Parathyroid adenoma (tissue), 2 donors: ENCODE measurements at regions not wholly inside any gene's neighbourhood (a gene's known extent, or its start where the extent isn't known, plus 50 kb on each side); places are given as distances from the start of the nearest gene placed in this dataset.

Experiments used
- H2AFZ ChIP-seq: fragments of 300-600 bp; sonication (generic); one replicate; pipeline ENCODE4 v1.7.0; 2017; ENCODE audit warnings: antibody characterized with exemption, mild to moderate bottlenecking
- H3K27ac ChIP-seq: fragments of 300-600 bp; sonication (generic); one replicate; pipeline ENCODE4 v1.7.0; 2017
- H3K27me3 ChIP-seq: fragments of 300-600 bp; sonication (generic); one replicate; pipeline ENCODE4 v1.7.0; 2017; ENCODE audit warnings: low read length; ENCODE audit not compliant: control insufficient read depth, insufficient read depth
- H3K36me3 ChIP-seq: fragments of 300-600 bp; sonication (generic); one replicate; pipeline ENCODE4 v1.7.0; 2017; ENCODE audit warnings: low read length; ENCODE audit not compliant: control insufficient read depth, insufficient read depth
- H3K4me1 ChIP-seq: fragments of 300-600 bp; sonication (generic); one replicate; pipeline ENCODE4 v1.7.0; 2017; ENCODE audit warnings: control low read depth
- H3K4me2 ChIP-seq: fragments of 300-600 bp; sonication (generic); one replicate; pipeline ENCODE4 v1.7.0; 2017; ENCODE audit warnings: low read length
- H3K4me3 ChIP-seq: fragments of 300-600 bp; sonication (generic); one replicate; pipeline ENCODE4 v1.7.0; 2017; ENCODE audit warnings: low read depth, low read length
- H3K79me2 ChIP-seq: fragments of 300-600 bp; sonication (generic); one replicate; pipeline ENCODE4 v1.7.0; 2017; ENCODE audit warnings: control low read depth
- H3K9ac ChIP-seq: fragments of 300-600 bp; sonication (generic); one replicate; pipeline ENCODE4 v1.7.0; 2017; ENCODE audit warnings: mild to moderate bottlenecking
- H3K9me3 ChIP-seq: fragments of 300-600 bp; sonication (generic); one replicate; pipeline ENCODE4 v1.7.0; 2017; ENCODE audit warnings: low read length; ENCODE audit not compliant: control insufficient read depth
- CTCF ChIP-seq: fragments of 300-600 bp; sonication (generic); IDR thresholded peaks from one replicate; pipeline ENCODE4 v1.7.0; 2017; ENCODE audit warnings: antibody characterized with exemption, mild to moderate bottlenecking
- donor health status: primary hyperparathyroidism.

GRCh38 chr6:91352878-91353277, 766.0 kb upstream of the MAP3K7 start:
- H3K27me3 ChIP-seq, result no peaks in the 10 kb centered on the region
- no peak overlapping the region for H2AFZ ChIP-seq
- no peak overlapping the region for H3K4me3 ChIP-seq
- H3K9ac ChIP-seq, result no peak overlapping the region
- H3K9me3 ChIP-seq, result no peaks in the 10 kb centered on the region
- H3K4me2 ChIP-seq, result no peak overlapping the region
- no peaks in the 10 kb centered on the region for H3K4me1 ChIP-seq
- H3K36me3 ChIP-seq, result no peaks in the 10 kb centered on the region
- no peak for TF ChIP-seq CTCF
- H3K27ac ChIP-seq, result no peak overlapping the region
- no peaks in the 10 kb centered on the region for H3K79me2 ChIP-seq

GRCh38 chr6:91352321-91352720, 765.4 kb upstream of the MAP3K7 start:
- Histone ChIP-seq H3K4me2 (no peak overlapping the region), H3K4me3 (no peak overlapping the region), H3K9ac (no peak overlapping the region), H3K9me3 (no peaks in the 10 kb centered on the region), H3K36me3 (no peaks in the 10 kb centered on the region), H3K27ac (no peak overlapping the region), H3K79me2 (no peaks in the 10 kb centered on the region), H3K4me1 (no peaks in the 10 kb centered on the region), H2AFZ (no peak overlapping the region), H3K27me3 (no peaks in the 10 kb centered on the region)
- no peak for TF ChIP-seq CTCF

GRCh38 chr6:91350146-91350908, 763.5 kb upstream of the MAP3K7 start:
- no peaks in the 10 kb centered on the region for H3K9me3 ChIP-seq
- H2AFZ ChIP-seq, result no peak overlapping the region
- no peaks in the 10 kb centered on the region for H3K27me3 ChIP-seq
- no peaks in the 10 kb centered on the region for H3K36me3 ChIP-seq
- no peak overlapping the region for H3K27ac ChIP-seq
- no peaks in the 10 kb centered on the region for H3K4me1 ChIP-seq
- no peak overlapping the region for H3K4me2 ChIP-seq
- H3K79me2 ChIP-seq, result no peaks in the 10 kb centered on the region
- H3K9ac ChIP-seq, result no peak overlapping the region
- no peak overlapping the region for H3K4me3 ChIP-seq
- no peak for TF ChIP-seq CTCF

GRCh38 chr6:91341473-91341872, 754.6 kb upstream of the MAP3K7 start:
- Histone ChIP-seq H3K27ac (no peak overlapping the region), H3K79me2 (no peaks in the 10 kb centered on the region), H3K4me1 (no peaks in the 10 kb centered on the region), H3K9ac (no peak overlapping the region), H3K9me3 (no peaks in the 10 kb centered on the region), H2AFZ (no peak overlapping the region), H3K4me3 (no peak overlapping the region), H3K4me2 (no peak overlapping the region), H3K27me3 (no peaks in the 10 kb centered on the region), H3K36me3 (no peaks in the 10 kb centered on the region)
- no peak for TF ChIP-seq CTCF

- Histone ChIP-seq H3K27me3 (no peaks in the 10 kb centered on the region), H3K27ac (no peak overlapping the region), H3K9ac (no peak overlapping the region), H3K79me2 (no peaks in the 10 kb centered on the region), H3K4me3 (no peak overlapping the region), H2AFZ (no peak overlapping the region), H3K4me1 (no peaks in the 10 kb centered on the region), H3K36me3 (no peaks in the 10 kb centered on the region), H3K9me3 (no peaks in the 10 kb centered on the region), H3K4me2 (no peak overlapping the region)
- no peak for TF ChIP-seq CTCF
These were observed 754.1 kb upstream of the MAP3K7 start for GRCh38 chr6:91340896-91341395.
